ENCODE measurements at regions not wholly inside any gene's neighbourhood (a gene's known extent, or its start where the extent isn't known, plus 50 kb on each side); places are given as distances from the start of the nearest gene placed in this dataset.

GRCh38 chr4:167964766-167965373 lies 127.5 kb upstream of the ANXA10 start:
- Histone ChIP-seq H3K9ac (no peak overlapping the region), H3K4me1 (ENCODE audit: insufficient read depth) (no peaks in the 10 kb centered on the region), H3K4me2 (ENCODE audit: unreplicated experiment) (no peak overlapping the region), H3K27me3 (replicated peaks; ENCODE audit: insufficient read depth) (no peaks in the 10 kb centered on the region), H3K36me3 (ENCODE audit: low read depth) (no peaks in the 10 kb centered on the region), H3F3A (ENCODE audit: insufficient read depth) (no peaks in the 10 kb centered on the region), H3K9me2 (ENCODE audit: insufficient read depth) (no peaks in the 10 kb centered on the region), H3K27ac (no peak overlapping the region), H3K79me2 (ENCODE audit: insufficient read depth) (no peaks in the 10 kb centered on the region), H3K4me3 (no peak overlapping the region), H2AFZ (no peak overlapping the region), H3K9me3 (ENCODE audit: low read depth) (no peaks in the 10 kb centered on the region), H4K20me1 (ENCODE audit: insufficient read depth) (no peaks in the 10 kb centered on the region)
- in situ Hi-C loops (cut with MboI): no loop called here
- no peak for DNase-seq
- WGBS, 2 experiments (ENCODE audit: low coverage in 1 of 2, low lambda C conversion rate in 2 of 2, missing lambda C conversion rate in 2 of 2): 27 to 34% methylated on average over 2 of the region's 2 CpGs
- TF ChIP-seq EZH2phosphoT487 (IDR thresholded peaks at IDR 0.05; ENCODE audit: insufficient read depth, low read depth) (no peak), EZH2 (IDR thresholded peaks at IDR 0.05; ENCODE audit: insufficient read depth, poor library complexity, severe bottlenecking) (no peak)

- Histone ChIP-seq H3K79me2 (ENCODE audit: insufficient read depth) (no peaks in the 10 kb centered on the region), H4K20me1 (ENCODE audit: insufficient read depth) (no peaks in the 10 kb centered on the region), H3K9me2 (ENCODE audit: insufficient read depth) (no peaks in the 10 kb centered on the region), H3K27me3 (replicated peaks; ENCODE audit: insufficient read depth) (no peaks in the 10 kb centered on the region), H3K27ac (no peak overlapping the region), H3K9me3 (ENCODE audit: low read depth) (no peaks in the 10 kb centered on the region), H3F3A (ENCODE audit: insufficient read depth) (no peaks in the 10 kb centered on the region), H3K4me3 (no peak overlapping the region), H3K9ac (no peak overlapping the region), H2AFZ (no peak overlapping the region), H3K4me1 (ENCODE audit: insufficient read depth) (no peaks in the 10 kb centered on the region), H3K36me3 (ENCODE audit: low read depth) (no peaks in the 10 kb centered on the region), H3K4me2 (ENCODE audit: unreplicated experiment) (no peak overlapping the region)
- in situ Hi-C loops (cut with MboI): no loop called here
- no peak for TF ChIP-seq EZH2phosphoT487 (IDR thresholded peaks at IDR 0.05; ENCODE audit: insufficient read depth, low read depth)
- WGBS, 2 experiments (ENCODE audit: low coverage in 1 of 2, low lambda C conversion rate in 2 of 2, missing lambda C conversion rate in 2 of 2): 18 to 40% methylated on average over 2 of the region's 2 CpGs
- DNase-seq: no peak
These were observed 126.2 kb upstream of the ANXA10 start for GRCh38 chr4:167966143-167966542.

GRCh38 chr4:167973513-167973912 lies 118.8 kb upstream of the ANXA10 start:
- H3K9ac ChIP-seq: no peak overlapping the region
- no peak overlapping the region for H2AFZ ChIP-seq
- no peak overlapping the region for H3K27ac ChIP-seq
- H3K27me3 ChIP-seq (replicated peaks; ENCODE audit: insufficient read depth): no peaks in the 10 kb centered on the region
- H3K4me3 ChIP-seq: no peak overlapping the region
- no peaks in the 10 kb centered on the region for H3F3A ChIP-seq (ENCODE audit: insufficient read depth)
- no peaks in the 10 kb centered on the region for H3K4me1 ChIP-seq (ENCODE audit: insufficient read depth)
- no peaks in the 10 kb centered on the region for H4K20me1 ChIP-seq (ENCODE audit: insufficient read depth)
- H3K9me3 ChIP-seq (ENCODE audit: low read depth): peaks cover 4% of the 10 kb centered on the region
- TF ChIP-seq EZH2 (IDR thresholded peaks at IDR 0.05; ENCODE audit: insufficient read depth, poor library complexity, severe bottlenecking): no peak
- TF ChIP-seq EZH2phosphoT487 (IDR thresholded peaks at IDR 0.05; ENCODE audit: insufficient read depth, low read depth): no peak
- H3K9me2 ChIP-seq (ENCODE audit: insufficient read depth): no peaks in the 10 kb centered on the region
- H3K36me3 ChIP-seq (ENCODE audit: low read depth): no peaks in the 10 kb centered on the region
- H3K4me2 ChIP-seq (ENCODE audit: unreplicated experiment): no peak overlapping the region
- no peaks in the 10 kb centered on the region for H3K79me2 ChIP-seq (ENCODE audit: insufficient read depth)
- DNase-seq: no peak
- in situ Hi-C loops (cut with MboI): no loop called here

GRCh38 chr4:167985565-167985964 lies 106.8 kb upstream of the ANXA10 start:
- in situ Hi-C loops (cut with MboI): no loop called here
- Histone ChIP-seq H3K79me2 (ENCODE audit: insufficient read depth) (no peaks in the 10 kb centered on the region), H3K9ac (no peak overlapping the region), H3K9me2 (ENCODE audit: insufficient read depth) (no peaks in the 10 kb centered on the region), H3K4me3 (no peak overlapping the region), H3F3A (ENCODE audit: insufficient read depth) (no peaks in the 10 kb centered on the region), H3K36me3 (ENCODE audit: low read depth) (no peaks in the 10 kb centered on the region), H3K27me3 (replicated peaks; ENCODE audit: insufficient read depth) (no peaks in the 10 kb centered on the region), H4K20me1 (ENCODE audit: insufficient read depth) (no peaks in the 10 kb centered on the region), H2AFZ (no peak overlapping the region), H3K4me1 (ENCODE audit: insufficient read depth) (no peaks in the 10 kb centered on the region), H3K4me2 (ENCODE audit: unreplicated experiment) (no peak overlapping the region), H3K27ac (no peak overlapping the region), H3K9me3 (ENCODE audit: low read depth) (no peaks in the 10 kb centered on the region)
- DNase-seq: no peak
- TF ChIP-seq EZH2phosphoT487 (IDR thresholded peaks at IDR 0.05; ENCODE audit: insufficient read depth, low read depth) (no peak), EZH2 (IDR thresholded peaks at IDR 0.05; ENCODE audit: insufficient read depth, poor library complexity, severe bottlenecking) (no peak)

DNA sequence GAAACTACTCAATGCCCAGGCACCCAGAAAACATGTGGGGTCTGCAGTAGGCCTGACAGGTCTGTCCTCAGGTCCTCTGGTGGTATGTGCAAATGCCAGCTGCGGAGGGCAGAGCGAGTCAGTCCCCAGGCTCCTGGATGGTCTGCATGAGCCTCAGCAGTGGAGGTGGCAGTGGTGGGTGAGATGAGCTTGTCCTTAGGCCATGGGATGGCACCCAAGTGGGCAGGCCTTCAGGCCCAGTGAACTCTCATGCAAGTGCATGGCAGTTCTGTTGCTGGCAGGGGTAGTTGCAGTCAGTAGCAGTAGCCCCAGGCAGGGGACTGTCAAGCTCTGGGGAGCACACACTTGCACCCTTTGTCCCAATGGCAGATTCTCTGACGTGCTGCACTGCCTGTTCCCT lies 106.3 kb upstream of the ANXA10 start:
- in situ Hi-C loops (cut with MboI): no loop called here
- Histone ChIP-seq H4K20me1 (ENCODE audit: insufficient read depth) (no peaks in the 10 kb centered on the region), H3K79me2 (ENCODE audit: insufficient read depth) (no peaks in the 10 kb centered on the region), H3K4me2 (ENCODE audit: unreplicated experiment) (no peak overlapping the region), H3K9me2 (ENCODE audit: insufficient read depth) (no peaks in the 10 kb centered on the region), H3K9ac (no peak overlapping the region), H3K4me1 (ENCODE audit: insufficient read depth) (no peaks in the 10 kb centered on the region), H3K9me3 (ENCODE audit: low read depth) (no peaks in the 10 kb centered on the region), H2AFZ (no peak overlapping the region), H3K4me3 (no peak overlapping the region), H3K27ac (no peak overlapping the region), H3F3A (ENCODE audit: insufficient read depth) (no peaks in the 10 kb centered on the region), H3K27me3 (replicated peaks; ENCODE audit: insufficient read depth) (no peaks in the 10 kb centered on the region), H3K36me3 (ENCODE audit: low read depth) (no peaks in the 10 kb centered on the region)
- TF ChIP-seq EZH2phosphoT487 (IDR thresholded peaks at IDR 0.05; ENCODE audit: insufficient read depth, low read depth): no peak
- no peak for TF ChIP-seq EZH2 (IDR thresholded peaks at IDR 0.05; ENCODE audit: insufficient read depth, poor library complexity, severe bottlenecking)
- 24 to 38% methylated on average over 3 of the region's 3 CpGs for WGBS, 2 experiments (ENCODE audit: low coverage in 1 of 2, low lambda C conversion rate in 2 of 2, missing lambda C conversion rate in 2 of 2)
- DNase-seq: no peak
